HepG2 (cell line): ENCODE measurements at regions not wholly inside any gene's neighbourhood (a gene's known extent, or its start where the extent isn't known, plus 50 kb on each side); places are given as distances from the start of the nearest gene placed in this dataset.

Experiments
- ATAC-seq: fragments of 200-7000 bp; cut with Tn5 transposase; 3 replicates; pipeline ENCODE4 v1.9.1; 2020; ENCODE audit warnings: mild to moderate bottlenecking, moderate library complexity
- BruUV-seq: library from RNA; stranded (reverse); fragments of 400-500 nt; replicated peaks from 2 replicates; lab custom pipeline; 2021; lab: Mats Ljungman, UMichigan
- CTCF ChIA-PET: fragments of 300-600 bp; formaldehyde crosslinking; extraction: SDS; loops from one replicate; lab custom pipeline; 2021; ENCODE audit warnings: low total read pairs, inconsistent platforms, low intra/inter-chr PET ratio; lab: Yijun Ruan, JAX
- POLR2A ChIA-PET: fragments of 350-600 bp; sonication (Branson Sonifier 250); formaldehyde crosslinking; loops from one replicate; lab custom pipeline; 2020; ENCODE audit warnings: antibody characterized with exemption, inconsistent platforms; lab: Yijun Ruan, JAX
- DNase-seq: peaks from one replicate; pipeline ENCODE4 v3.0.0-alpha.2; 2015; ENCODE audit warnings: low spot score
- FAIRE-seq: peaks from 3 replicates; lab custom pipeline; 2011; peaks lifted over from hg19 to GRCh38; lab: Jason Lieb, UNC
- H2AFZ ChIP-seq: one replicate; pipeline ENCODE4 v1.6.1; 2011; ENCODE audit warnings: low read length, inconsistent platforms
- H3K27ac ChIP-seq: fragments of 300-600 bp; 3 replicates; pipeline ENCODE4 v1.8.0; 2011; ENCODE audit warnings: mixed run types, mild to moderate bottlenecking, mixed read lengths, low read length, inconsistent platforms; ENCODE audit not compliant: insufficient read depth; ENCODE audit errors: extremely low read length
- H3K27me3 ChIP-seq, 2 experiments: fragments of 200-600 bp in 1 of 2; 2 replicates in 1 of 2; 3 replicates in 1 of 2; pipeline versions ENCODE4 v1.6.0 to v1.8.0; 2011; ENCODE audit warnings: low read length in 2 of 2, mild to moderate bottlenecking in 2 of 2, moderate library complexity in 2 of 2, inconsistent platforms in 1 of 2; ENCODE audit not compliant: insufficient read depth in 2 of 2, control insufficient read depth in 1 of 2
- H3K36me3 ChIP-seq, 2 experiments: fragments of 200-600 bp in 1 of 2; replicated peaks in 1 of 2; 2 replicates in 1 of 2; 3 replicates in 1 of 2; pipeline versions ENCODE4 v1.5.1 to v1.8.0; 2011; ENCODE audit warnings: low read length in 2 of 2, inconsistent platforms in 1 of 2; ENCODE audit not compliant: insufficient read depth in 2 of 2, control insufficient read depth in 1 of 2
- H3K4me1 ChIP-seq: 2 replicates; pipeline ENCODE4 v1.5.1; 2012; ENCODE audit warnings: low read length, inconsistent platforms; ENCODE audit not compliant: insufficient read depth
- H3K4me2 ChIP-seq: 2 replicates; pipeline ENCODE4 v1.6.0; 2011; ENCODE audit warnings: low read depth, low read length, inconsistent platforms
- H3K4me3 ChIP-seq, 3 experiments: fragments of 200-600 bp in 1 of 3; sonication (generic), shearing (Covaris generic) in 1 of 3; replicated peaks in 1 of 3; 2 replicates each; pipeline ENCODE4 v1.5.1; 2011 to 2016; ENCODE audit warnings: low read length in 3 of 3, inconsistent platforms in 2 of 3, low read depth in 2 of 3, mild to moderate bottlenecking in 2 of 3, control low read depth in 1 of 3, mixed read lengths in 1 of 3; ENCODE audit not compliant: insufficient read depth in 1 of 3
- H3K79me2 ChIP-seq: one replicate; pipeline ENCODE4 v1.6.1; 2011; ENCODE audit warnings: low read length, inconsistent platforms; ENCODE audit not compliant: insufficient read depth
- H3K9ac ChIP-seq: 2 replicates; pipeline ENCODE4 v1.6.0; 2011; ENCODE audit warnings: mild to moderate bottlenecking, low read depth, low read length, inconsistent platforms; ENCODE audit not compliant: insufficient read depth
- H3K9me3 ChIP-seq: 2 replicates; pipeline ENCODE4 v1.5.1; 2012; ENCODE audit warnings: mild to moderate bottlenecking, low read length
- H4K20me1 ChIP-seq: 2 replicates; pipeline ENCODE4 v1.6.0; 2011; ENCODE audit warnings: inconsistent platforms, mild to moderate bottlenecking, low read length, moderate library complexity; ENCODE audit not compliant: insufficient read depth
- CEBPB ChIP-seq: IDR thresholded peaks from 2 replicates; pipeline ENCODE4 v1.6.1; 2011; ENCODE audit warnings: low read depth, low read length, improper control_type of control experiment, borderline replicate concordance
- POLR2AphosphoS2 ChIP-seq: IDR thresholded peaks from 2 replicates; pipeline ENCODE4 v1.6.1; 2011; ENCODE audit warnings: low read depth, low read length, improper control_type of control experiment
- SMARCC2 ChIP-seq: fragments of 450-650 bp; IDR thresholded peaks from 2 replicates; pipeline ENCODE4 v1.6.1; 2017; ENCODE audit warnings: antibody characterized with exemption, mild to moderate bottlenecking
- WGBS: methylation state at CpG from one replicate; pipeline ENCODE4 v1.1.6; 2017; ENCODE audit warnings: low lambda C conversion rate; 5-methylcytosine and 5-hydroxymethylcytosine counted together
- in situ Hi-C: cut with HindIII; loops from 2 replicates; pipeline ENCODE4 v1.10.0; 2017; ENCODE audit warnings: low pct_unique_long_range_greater_than_20kb; ENCODE audit not compliant: extremely low pct_ligation_motif_present
- intact Hi-C: fragments of 100-400 bp; cut with micrococcal nuclease; formaldehyde crosslinking; loops from one replicate; pipeline ENCODE4 v1.10.0; 2022; ENCODE audit not compliant: unreplicated experiment

GRCh38 chr22:27212102-27212501 lies 554.7 kb downstream of the MIAT start:
- H3K9me3 ChIP-seq = no peaks in the 10 kb centered on the region
- H4K20me1 ChIP-seq = no peaks in the 10 kb centered on the region
- ChIA-PET CTCF (no interaction called here), POLR2A (no interaction called here)
- in situ Hi-C loops = no loop called here
- peaks cover 3% of the 10 kb centered on the region in 2 experiments; a peak in 4 of 5 replicates for H3K27me3 ChIP-seq
- ATAC-seq (no peak), DNase-seq (no peak), FAIRE-seq (no peak)
- H3K9ac ChIP-seq = no peak overlapping the region
- H3K79me2 ChIP-seq = no peaks in the 10 kb centered on the region
- TF ChIP-seq SMARCC2 = no peak
- TF ChIP-seq, all 625 proteins: peak for 0
- no peak overlapping the region for H3K4me2 ChIP-seq
- no TSS peak for BruUV-seq
- no peak overlapping the region for H2AFZ ChIP-seq
- H3K36me3 ChIP-seq = no peaks in the 10 kb centered on the region
- intact Hi-C loops = no loop called here
- WGBS = 15% methylated on average over 4 of the region's 4 CpGs
- H3K4me1 ChIP-seq = no peaks in the 10 kb centered on the region
- H3K27ac ChIP-seq = no peak overlapping the region
- H3K4me3 ChIP-seq = no peak overlapping the region

- CTCF ChIA-PET = no interaction called here
- H3K27ac ChIP-seq = no peak overlapping the region
- WGBS = 47% methylated on average over 14 of the region's 14 CpGs
These were observed 555.3 kb downstream of the MIAT start for GRCh38 chr22:27212617-27213177.

More at GRCh38 chr22:27212617-27213177, 555.3 kb downstream of the MIAT start:
- no peak for FAIRE-seq
- no peaks in the 10 kb centered on the region for H3K4me1 ChIP-seq
- H4K20me1 ChIP-seq = no peaks in the 10 kb centered on the region
- TF ChIP-seq POLR2AphosphoS2 (no peak), CEBPB (peak; percentile 79)
- H3K4me2 ChIP-seq = no peak overlapping the region
- no peaks in the 10 kb centered on the region for H3K79me2 ChIP-seq
- H3K27me3 ChIP-seq = peaks cover 3% of the 10 kb centered on the region in 2 experiments; a peak in 4 of 5 replicates
- no peaks in the 10 kb centered on the region for H3K9me3 ChIP-seq
- no peak for DNase-seq
- intact Hi-C loops = no loop called here
- POLR2A ChIA-PET = no interaction called here
- ATAC-seq = no peak
- no peaks in the 10 kb centered on the region for H3K36me3 ChIP-seq
- BruUV-seq = no TSS peak
- H2AFZ ChIP-seq = no peak overlapping the region
- no peak overlapping the region for H3K9ac ChIP-seq
- H3K4me3 ChIP-seq = no peak overlapping the region
- in situ Hi-C loops = no loop called here
